A673 (cell line): ENCODE measurements at regions not wholly inside any gene's neighbourhood (a gene's known extent, or its start where the extent isn't known, plus 50 kb on each side); places are given as distances from the start of the nearest gene placed in this dataset.

Source experiments
- BruUV-seq: library from RNA; stranded (reverse); fragments of 400-500 nt; replicated peaks from 2 replicates; lab custom pipeline; 2021; lab: Mats Ljungman, UMichigan
- CTCF ChIA-PET: fragments of 300-600 bp; sonication (Branson Sonifier 250); formaldehyde crosslinking; loops from one replicate; lab custom pipeline; 2022; ENCODE audit warnings: antibody characterized with exemption; lab: Charles Lee
- POLR2A ChIA-PET: fragments of 300-600 bp; sonication (Branson Sonifier 250); formaldehyde crosslinking; loops from one replicate; lab custom pipeline; 2022; ENCODE audit warnings: antibody characterized with exemption; ENCODE audit not compliant: low non-redundant PET; lab: Charles Lee
- DNase-seq: peaks from one replicate; pipeline ENCODE4 v3.0.0-alpha.2; 2015; ENCODE audit warnings: low spot score
- H3K27ac ChIP-seq: fragments of 200-600 bp; sonication (generic); 2 replicates; pipeline ENCODE4 v1.5.1; 2016; ENCODE audit warnings: mixed run types, low read depth, mild to moderate bottlenecking, mixed read lengths, antibody characterized with exemption, low read length; ENCODE audit not compliant: poor library complexity, severe bottlenecking
- H3K27me3 ChIP-seq: fragments of 200-600 bp; sonication (generic); replicated peaks from 2 replicates; pipeline ENCODE4 v1.6.1; 2017; ENCODE audit warnings: mixed run types, low read depth, mild to moderate bottlenecking, mixed read lengths, antibody characterized with exemption, low read length; ENCODE audit not compliant: insufficient read depth, poor library complexity
- H3K36me3 ChIP-seq: fragments of 200-600 bp; sonication (generic); 2 replicates; pipeline ENCODE4 v1.6.1; 2016; ENCODE audit warnings: mixed run types, mild to moderate bottlenecking, mixed read lengths, antibody characterized with exemption, low read length; ENCODE audit not compliant: insufficient read depth, poor library complexity, severe bottlenecking
- H3K4me1 ChIP-seq: fragments of 200-600 bp; sonication (generic); 2 replicates; pipeline ENCODE4 v1.6.1; 2017; ENCODE audit warnings: mixed run types, mild to moderate bottlenecking, mixed read lengths, antibody characterized with exemption, low read length; ENCODE audit not compliant: insufficient read depth, poor library complexity, severe bottlenecking
- H3K4me3 ChIP-seq: fragments of 200-600 bp; sonication (generic); 2 replicates; pipeline ENCODE4 v1.5.1; 2016; ENCODE audit warnings: low read depth, mixed run types, mild to moderate bottlenecking, mixed read lengths, low read length; ENCODE audit not compliant: poor library complexity, severe bottlenecking
- H3K9me3 ChIP-seq: fragments of 200-600 bp; sonication (generic); 2 replicates; pipeline ENCODE4 v1.6.1; 2016; ENCODE audit warnings: mixed run types, low read depth, mild to moderate bottlenecking, mixed read lengths, antibody characterized with exemption, low read length; ENCODE audit not compliant: poor library complexity, severe bottlenecking
- EZH2 ChIP-seq: fragments of 200-600 bp; sonication (generic); IDR thresholded peaks from 2 replicates; pipeline ENCODE4 v1.6.1; 2017; ENCODE audit warnings: borderline replicate concordance, low read depth, mild to moderate bottlenecking, mixed read lengths, antibody characterized with exemption, low read length; ENCODE audit not compliant: poor library complexity, severe bottlenecking
- intact Hi-C: fragments of 100-400 bp; cut with micrococcal nuclease; formaldehyde crosslinking; loops from one replicate; pipeline ENCODE4 v1.10.0; 2022; ENCODE audit not compliant: unreplicated experiment
- TF ChIP-seq, protein P1 (sequence below): fragments of 300-800, 200-600 bp; sonication (generic); conservative IDR thresholded peaks from 2 replicates; pipeline ENCODE4 v1.5.1; 2017; ENCODE audit warnings: low read depth, mild to moderate bottlenecking, antibody characterized with exemption, low read length, moderate library complexity, mixed read lengths

DNA sequence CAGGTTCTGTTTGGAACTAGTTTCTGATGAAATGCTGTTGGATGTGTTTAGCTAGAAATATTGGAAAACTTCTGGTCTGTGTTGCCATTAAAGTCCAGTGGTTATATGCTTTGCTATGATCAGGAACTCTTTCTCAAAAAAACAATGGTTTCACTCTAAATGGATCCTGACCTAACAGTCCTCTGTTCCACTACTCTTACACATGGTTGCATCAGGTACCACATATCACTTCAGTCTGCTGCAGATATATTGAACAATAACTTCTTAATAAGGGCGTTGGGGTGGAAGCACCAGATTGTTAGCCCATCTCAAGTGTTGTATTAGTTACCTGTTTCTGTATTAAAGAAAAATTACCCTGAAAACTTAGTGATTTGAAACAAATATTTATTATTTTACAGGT is 676.6 kb upstream of the GCFC2 start:
- Histone ChIP-seq H3K36me3 (no peaks in the 10 kb centered on the region), H3K4me1 (no peaks in the 10 kb centered on the region), H3K9me3 (no peaks in the 10 kb centered on the region), H3K27me3 (no peaks in the 10 kb centered on the region), H3K4me3 (no peak overlapping the region), H3K27ac (no peak overlapping the region)
- intact Hi-C loops, result no loop called here
- no peak for DNase-seq
- TF ChIP-seq, protein P1, sequence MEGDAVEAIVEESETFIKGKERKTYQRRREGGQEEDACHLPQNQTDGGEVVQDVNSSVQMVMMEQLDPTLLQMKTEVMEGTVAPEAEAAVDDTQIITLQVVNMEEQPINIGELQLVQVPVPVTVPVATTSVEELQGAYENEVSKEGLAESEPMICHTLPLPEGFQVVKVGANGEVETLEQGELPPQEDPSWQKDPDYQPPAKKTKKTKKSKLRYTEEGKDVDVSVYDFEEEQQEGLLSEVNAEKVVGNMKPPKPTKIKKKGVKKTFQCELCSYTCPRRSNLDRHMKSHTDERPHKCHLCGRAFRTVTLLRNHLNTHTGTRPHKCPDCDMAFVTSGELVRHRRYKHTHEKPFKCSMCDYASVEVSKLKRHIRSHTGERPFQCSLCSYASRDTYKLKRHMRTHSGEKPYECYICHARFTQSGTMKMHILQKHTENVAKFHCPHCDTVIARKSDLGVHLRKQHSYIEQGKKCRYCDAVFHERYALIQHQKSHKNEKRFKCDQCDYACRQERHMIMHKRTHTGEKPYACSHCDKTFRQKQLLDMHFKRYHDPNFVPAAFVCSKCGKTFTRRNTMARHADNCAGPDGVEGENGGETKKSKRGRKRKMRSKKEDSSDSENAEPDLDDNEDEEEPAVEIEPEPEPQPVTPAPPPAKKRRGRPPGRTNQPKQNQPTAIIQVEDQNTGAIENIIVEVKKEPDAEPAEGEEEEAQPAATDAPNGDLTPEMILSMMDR, result no peak
- TF ChIP-seq EZH2, result no peak
- no TSS peak for BruUV-seq
- ChIA-PET CTCF (no interaction called here), POLR2A (no interaction called here)

DNA sequence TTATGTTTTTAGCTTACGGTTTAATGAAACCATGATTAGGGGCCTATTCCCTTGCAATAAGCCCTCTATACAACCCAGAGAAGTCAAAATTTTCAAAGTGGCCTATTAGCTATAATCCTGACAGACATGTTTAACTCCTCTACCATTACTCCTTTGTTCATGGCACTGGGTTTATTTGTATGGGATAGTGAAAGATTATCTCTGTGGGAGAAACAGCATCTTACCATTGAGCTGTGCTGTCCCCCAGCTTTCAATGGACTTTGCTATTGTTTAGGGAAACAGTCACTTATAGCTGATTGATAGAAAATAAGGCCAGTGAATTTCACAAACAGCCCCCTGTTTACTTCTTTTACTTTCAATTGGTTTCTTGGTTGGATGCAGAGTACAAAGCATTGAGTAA is 675.2 kb upstream of the GCFC2 start:
- Histone ChIP-seq H3K27me3 (no peaks in the 10 kb centered on the region), H3K4me3 (no peak overlapping the region), H3K36me3 (no peaks in the 10 kb centered on the region), H3K9me3 (no peaks in the 10 kb centered on the region), H3K4me1 (no peaks in the 10 kb centered on the region), H3K27ac (no peak overlapping the region)
- ChIA-PET POLR2A (no interaction called here), CTCF (no interaction called here)
- BruUV-seq, result no TSS peak
- intact Hi-C loops, result no loop called here
- no peak for TF ChIP-seq EZH2
- TF ChIP-seq, protein P1, result no peak
- DNase-seq, result no peak

DNA sequence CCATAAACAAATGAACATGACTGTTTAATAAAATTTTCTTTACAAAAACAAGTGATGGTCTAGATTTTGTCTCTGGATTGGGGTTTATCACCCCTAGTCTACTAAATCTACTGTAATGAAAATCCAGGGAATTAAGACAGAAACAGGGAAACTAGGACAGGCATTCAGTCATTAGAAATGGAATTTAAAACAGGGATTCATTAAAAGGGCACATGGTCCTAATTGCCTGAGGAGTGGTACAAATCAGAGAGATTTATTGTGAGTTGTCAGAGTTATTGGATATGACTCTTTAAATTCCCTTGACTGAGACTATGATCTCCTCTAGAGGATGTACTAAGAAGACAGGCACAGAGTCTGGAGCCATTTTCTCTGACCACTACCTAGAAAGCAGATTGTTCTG is 670.9 kb upstream of the GCFC2 start:
- no peak overlapping the region for H3K4me3 ChIP-seq
- H3K4me1 ChIP-seq, result no peaks in the 10 kb centered on the region
- H3K9me3 ChIP-seq, result no peaks in the 10 kb centered on the region
- no TSS peak for BruUV-seq
- no peak overlapping the region for H3K27ac ChIP-seq
- TF ChIP-seq EZH2, result no peak
- TF ChIP-seq, protein P1, result no peak
- no peaks in the 10 kb centered on the region for H3K36me3 ChIP-seq
- no peak for DNase-seq
- ChIA-PET POLR2A (no interaction called here), CTCF (no interaction called here)
- intact Hi-C loops, result no loop called here
- H3K27me3 ChIP-seq, result no peaks in the 10 kb centered on the region
